ENCODE measurements at regions not wholly inside any gene's neighbourhood (a gene's known extent, or its start where the extent isn't known, plus 50 kb on each side); places are given as distances from the start of the nearest gene placed in this dataset.
"Not testable (repeated sequence)": the region's sequence is repeated elsewhere in the genome, so short reads cannot be mapped to it uniquely, and the experiment has no call there.

DNA sequence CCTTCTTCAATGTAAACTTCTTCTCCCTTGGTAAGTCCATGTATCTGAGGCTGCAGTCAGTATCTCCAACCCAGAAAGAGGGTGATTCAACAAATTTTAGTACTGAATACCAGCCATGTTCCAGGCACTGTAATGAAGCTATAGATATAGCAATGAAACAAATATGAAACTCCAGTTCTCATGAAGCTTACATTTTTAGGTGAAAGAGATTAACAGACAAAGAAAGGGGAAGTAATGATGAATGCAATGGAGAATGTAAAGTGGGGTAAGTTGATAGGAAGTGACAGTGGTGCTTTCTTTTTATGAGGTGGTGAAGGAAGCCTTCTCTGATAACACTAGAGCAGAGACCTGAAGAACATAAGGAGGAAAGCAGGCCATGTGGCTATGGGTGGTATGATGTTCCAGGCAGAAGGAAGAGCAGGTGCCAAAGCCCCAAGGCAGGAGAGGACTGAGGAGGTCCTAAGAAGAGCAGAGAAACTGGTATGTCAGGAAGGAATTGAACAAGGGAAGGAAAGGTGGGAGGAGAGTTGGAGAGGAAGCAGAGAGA lies 143.6 kb downstream of the TFAP2B start:
- DNase-seq = no peak

DNA sequence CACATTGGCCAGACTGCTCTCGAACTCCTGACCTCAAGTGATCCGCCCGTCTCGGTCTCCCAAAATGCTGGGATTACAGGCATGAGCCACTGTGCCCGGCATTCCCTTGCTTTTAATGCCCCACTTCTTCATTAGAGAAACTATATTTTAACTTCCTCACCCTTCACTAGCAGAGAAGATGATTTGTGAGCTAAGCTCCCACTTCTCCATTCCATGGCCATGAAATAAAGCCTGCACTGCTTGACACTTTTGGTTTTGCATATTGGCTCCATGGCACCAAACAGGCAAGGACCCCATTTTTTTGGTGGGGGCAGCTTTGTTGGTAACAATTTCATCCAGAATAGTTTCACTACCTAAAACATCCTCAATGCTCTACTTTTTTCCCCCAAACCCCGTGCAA lies 145.3 kb downstream of the TFAP2B start:
- DNase-seq = no peak

DNA sequence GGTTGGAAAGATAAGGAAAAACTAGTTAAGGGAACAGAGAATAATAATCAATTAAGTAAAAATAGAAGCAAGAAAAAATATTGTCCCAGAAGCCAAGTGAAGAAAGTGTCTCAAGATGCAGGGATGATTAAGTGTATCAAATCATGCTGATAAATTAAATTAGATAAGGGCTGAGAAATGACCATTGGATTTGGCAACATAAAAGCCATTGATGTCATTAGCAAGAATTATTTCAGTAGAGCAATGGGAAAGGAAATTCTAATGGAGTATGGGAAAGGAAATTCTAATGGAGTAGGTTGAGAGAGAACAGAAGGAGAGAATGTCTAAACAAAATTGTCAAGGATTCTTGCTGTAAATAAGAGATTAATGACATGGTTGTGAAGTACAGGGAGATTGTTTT lies 146.8 kb downstream of the TFAP2B start:
- no peak for DNase-seq

DNA sequence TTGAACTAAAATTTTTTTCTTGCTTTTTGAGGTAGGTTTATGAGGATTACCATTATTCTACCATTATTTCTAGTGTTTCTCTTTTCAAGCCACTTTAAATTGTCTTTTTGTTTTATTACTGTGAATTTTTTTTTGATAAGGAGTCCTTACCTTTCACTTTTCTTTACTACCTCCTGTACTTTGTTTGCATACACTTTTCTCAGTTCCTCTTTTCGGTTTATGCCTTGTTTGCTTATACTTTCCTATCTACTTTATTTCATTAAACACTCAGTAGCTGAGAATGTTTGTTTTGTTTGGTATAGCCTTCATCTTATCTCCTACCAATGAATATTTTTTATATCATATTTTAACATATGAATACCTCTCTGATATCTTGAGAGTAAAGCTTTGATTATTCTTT lies 147.9 kb downstream of the TFAP2B start:
- no peak for DNase-seq

DNA sequence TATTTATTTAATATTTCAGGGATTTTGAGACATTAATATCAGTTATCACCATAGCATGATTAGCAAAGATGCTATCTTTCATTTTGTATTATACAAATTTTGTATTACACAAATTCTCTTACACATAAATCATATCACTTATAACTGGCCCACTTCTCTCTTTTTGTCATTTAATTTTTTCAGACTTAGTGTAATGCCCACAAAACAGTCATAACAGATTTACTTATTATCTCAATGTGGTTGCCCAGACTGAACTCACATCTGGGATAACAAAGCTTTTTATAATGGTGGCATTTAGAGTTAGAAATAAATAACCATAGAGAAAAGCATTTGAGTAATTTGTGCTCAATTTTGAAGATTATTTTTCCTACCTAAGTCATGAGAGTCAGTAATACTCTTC lies 148.3 kb downstream of the TFAP2B start:
- no peak for DNase-seq

DNA sequence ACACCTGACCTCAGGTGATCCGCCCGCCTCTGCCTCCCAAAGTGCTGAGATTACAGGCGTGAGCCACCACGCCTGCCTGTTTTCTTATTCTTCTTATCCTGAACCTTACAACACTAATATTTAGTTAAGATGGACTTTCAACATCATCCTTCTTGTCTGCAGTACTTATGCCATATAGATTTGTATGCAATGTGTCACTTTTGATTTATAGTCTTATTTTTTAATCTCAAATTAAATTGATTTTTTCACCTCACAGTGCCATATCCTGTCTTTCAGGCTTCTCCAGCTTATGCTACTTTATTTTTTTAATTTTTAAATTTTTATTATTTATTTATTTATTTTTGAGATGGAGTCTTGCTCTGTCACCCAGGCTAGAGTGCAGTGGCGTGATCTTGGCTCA lies 149.6 kb downstream of the TFAP2B start:
- DNase-seq = not testable (repeated sequence)

DNA sequence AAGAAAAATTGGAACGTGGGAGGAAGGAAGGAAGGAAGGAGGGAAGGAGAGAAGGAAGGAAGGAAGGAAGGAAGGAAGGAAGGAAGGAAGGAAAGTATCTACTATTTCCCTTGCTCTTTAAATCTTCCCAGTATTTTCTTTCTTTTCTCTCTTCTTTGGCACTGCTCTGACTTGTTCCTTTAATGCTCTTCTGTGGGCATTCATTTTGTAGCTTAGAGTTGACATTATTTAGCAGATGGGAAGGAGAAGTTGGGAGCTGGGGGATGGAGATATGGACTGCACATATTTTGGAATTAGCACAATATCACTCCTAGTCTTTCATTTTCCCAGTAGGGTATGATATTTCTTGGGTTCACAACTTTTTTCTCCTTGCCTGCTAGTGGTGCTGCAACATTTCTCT lies 152.2 kb downstream of the TFAP2B start:
- no peak for DNase-seq

DNA sequence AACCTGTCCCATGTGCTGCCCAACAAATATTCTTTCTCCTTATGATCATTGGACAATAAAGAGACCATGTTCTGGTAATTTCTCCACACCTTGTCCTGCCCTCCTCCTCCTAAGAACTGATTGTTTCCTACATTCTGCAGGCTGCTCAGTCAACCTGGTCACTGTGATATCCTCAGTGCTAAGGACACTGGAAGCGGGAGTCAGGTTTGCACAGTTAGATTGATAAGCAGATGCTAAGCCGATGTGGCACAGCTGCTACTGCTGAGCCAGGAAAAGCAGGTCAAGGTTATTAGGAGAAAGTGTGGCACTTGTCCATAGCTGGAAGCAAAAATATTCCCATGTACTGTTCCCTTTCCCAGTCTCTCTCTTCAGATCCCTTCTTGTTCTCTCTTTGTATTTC lies 154.8 kb downstream of the TFAP2B start:
- no peak for DNase-seq

DNA sequence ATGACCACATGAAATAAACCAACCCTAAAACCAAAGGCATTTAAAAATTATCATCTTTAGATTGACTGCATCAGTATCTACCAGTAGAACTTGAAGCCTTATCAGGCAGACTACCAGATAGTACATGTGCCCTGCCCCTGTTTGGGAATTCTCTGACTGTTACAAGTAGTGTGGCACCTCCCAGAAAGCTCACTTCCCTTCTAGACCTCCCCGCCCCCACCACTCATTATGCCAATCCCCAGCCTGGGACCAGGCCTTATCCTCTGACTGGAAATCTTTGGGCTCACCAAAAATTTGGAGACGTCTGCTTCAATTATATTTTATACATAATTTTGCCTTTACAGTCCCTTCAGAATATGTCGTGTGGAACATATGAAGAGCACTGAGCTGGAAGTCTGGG lies 155.6 kb downstream of the TFAP2B start:
- no peak for DNase-seq

DNA sequence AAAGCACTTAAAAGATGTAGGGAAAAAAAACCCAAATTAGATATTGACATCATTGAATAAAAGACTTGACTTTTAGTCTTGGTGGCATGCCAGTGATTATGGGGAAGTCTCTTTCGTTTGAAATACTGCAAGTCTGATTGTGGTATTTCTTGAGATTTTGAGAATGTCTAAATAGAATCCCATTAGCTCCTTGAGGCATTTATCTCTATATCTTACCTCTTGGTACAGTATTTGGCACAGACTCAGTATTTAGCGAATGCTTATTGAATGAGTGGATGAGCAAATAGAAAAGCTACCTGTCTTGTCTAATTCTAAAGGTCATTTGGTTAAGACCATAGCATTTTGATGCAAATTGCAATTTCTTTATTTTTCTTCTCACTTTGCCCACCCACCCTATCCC lies 156.5 kb downstream of the TFAP2B start:
- no peak for DNase-seq

DNA sequence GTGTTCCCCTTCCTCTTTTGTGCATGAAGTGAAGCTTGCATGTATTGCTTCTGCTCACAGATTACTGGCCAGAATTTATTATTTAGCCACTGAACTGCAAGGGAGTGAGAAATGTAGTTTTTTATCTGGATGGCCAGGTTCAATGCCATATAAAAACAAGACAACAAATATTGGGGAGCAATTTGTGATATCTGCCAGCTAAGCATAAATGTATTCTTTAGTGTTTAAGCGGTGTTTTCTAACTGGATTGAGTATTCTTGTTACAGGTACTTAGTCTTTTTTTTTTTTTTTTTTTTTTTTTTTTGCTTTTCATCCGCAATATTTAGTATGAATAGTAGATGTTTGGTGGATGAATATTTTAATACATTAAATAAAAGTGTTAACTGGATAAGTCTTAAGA lies 158.2 kb downstream of the TFAP2B start:
- no peak for DNase-seq

DNA sequence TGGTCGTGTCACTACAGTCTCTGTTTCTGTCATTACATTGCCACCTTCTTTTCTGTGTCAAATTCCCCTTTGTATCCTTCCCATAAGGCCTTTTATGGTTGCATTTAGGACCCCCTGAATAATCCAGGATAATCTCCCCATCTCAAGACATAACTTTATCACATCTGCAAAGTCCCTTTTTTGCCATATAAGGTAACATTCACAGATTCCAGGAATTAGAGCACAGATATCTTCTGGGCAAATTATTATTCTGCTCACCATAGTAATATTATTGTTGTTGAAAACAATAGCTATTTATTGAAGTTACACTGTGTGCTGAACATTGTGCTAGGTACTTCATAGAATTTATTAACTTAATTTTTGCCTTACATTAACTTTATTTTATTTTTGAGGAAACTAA lies 159.1 kb downstream of the TFAP2B start:
- DNase-seq = no peak

DNA sequence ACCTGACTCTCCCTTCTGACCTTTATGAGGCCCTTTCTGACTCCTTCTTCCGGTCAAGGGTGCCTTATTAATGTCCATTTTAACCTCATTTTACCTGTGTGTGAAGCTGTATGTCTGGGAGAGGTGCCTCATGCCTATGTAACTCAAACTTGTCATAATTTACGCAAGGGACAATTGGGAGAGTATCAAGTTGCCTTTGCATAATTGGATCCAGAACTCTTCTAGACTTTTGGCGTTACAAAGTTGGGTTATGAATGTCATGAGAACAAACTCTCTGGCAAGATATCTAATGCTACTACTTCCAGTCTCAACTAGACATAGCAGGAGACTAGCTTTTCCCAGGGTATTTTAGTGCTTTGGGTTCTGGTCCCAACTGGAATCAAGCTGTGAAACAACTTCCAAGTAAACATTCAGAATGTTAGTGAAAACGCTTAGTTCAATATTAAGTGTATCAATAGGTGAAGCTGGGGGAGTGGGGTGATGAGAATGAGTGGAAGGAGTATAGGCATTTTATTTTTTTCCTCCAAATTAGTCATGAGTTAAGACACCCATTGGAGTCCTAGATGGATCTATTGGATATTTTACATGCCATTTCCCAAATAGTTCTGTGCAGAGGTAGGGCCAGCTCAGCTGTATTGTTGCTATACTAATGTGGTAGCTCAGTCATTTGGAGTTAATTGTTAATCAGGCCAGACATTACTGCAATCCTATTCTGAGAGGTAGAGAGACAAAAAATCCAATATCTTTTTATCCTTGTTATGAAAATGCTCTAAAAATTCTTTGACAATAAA lies 159.9 kb downstream of the TFAP2B start:
- no peak for DNase-seq

DNA sequence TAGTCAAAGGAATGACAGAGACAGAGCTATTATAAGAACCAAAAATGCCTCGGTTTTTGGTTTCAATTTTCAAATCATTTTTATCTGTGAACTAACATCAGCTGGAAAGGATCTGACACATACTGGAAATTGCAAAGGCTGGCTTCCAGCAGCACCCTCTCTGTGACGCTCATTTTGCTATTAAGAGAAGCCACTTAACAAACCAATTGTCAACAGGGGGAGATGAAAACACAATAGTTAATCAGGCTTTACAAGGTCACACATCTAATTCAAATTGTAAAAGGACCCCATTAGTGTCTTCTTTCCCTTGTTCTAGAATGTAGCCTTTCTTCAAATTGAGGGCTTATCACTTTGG lies 160.5 kb downstream of the TFAP2B start:
- DNase-seq = no peak

DNA sequence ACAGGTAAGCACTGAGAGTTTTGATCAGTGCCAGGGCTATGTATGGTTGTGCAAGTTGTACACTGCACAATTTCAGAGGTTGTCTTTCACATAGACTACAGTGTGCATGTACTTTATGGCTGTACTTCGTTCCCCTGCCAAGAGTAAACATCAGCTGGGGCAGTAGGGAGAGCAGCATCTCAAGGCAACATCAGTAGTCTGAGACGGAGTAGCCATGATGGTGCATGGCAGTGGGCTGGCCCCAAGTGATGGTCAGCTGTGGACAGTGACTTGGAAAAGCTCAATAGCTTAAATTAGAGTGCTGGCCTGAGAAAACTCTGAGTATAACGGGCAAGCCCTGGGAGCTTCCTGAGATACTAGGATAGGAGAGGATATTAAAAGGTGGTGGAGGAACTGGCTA lies 165.5 kb downstream of the TFAP2B start:
- no peak for DNase-seq

DNA sequence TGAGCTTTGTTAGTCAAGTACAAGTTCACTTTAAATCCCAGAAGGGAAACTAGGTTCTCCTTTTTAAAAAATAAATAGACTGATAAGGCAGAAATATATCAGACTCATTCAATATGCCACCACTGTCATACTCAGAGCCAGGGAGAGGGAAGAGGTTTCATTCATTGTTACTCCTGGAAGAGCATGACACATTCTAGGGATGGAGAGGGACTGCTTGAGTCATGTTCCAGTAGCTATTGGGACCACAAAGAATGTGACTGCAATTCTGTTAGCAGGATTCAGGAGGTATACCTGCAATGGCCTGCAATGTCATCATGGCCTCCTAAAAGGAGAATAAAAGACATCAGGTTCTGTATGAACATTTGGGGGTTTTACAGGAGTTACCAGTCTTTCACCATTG lies 167.6 kb downstream of the TFAP2B start:
- no peak for DNase-seq

DNA sequence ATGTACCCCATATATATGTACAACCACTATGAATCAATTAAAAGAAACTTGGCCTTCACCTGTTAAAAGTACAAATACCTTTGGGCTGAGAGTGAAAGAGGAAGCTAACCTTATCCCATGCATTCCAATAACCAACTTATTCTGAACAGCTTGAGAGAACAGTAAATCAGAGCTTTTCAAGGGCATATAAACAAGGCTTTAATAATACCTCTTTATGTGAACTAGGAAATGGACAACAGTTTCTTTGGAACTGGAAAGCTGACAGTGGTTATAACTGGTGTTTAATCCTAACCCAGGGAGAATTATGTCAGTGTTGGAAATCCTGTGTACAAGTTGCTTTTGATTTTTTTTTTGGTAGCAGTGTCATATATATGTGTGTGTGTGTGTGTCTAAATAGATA lies 170.5 kb downstream of the TFAP2B start:
- DNase-seq = no peak

DNA sequence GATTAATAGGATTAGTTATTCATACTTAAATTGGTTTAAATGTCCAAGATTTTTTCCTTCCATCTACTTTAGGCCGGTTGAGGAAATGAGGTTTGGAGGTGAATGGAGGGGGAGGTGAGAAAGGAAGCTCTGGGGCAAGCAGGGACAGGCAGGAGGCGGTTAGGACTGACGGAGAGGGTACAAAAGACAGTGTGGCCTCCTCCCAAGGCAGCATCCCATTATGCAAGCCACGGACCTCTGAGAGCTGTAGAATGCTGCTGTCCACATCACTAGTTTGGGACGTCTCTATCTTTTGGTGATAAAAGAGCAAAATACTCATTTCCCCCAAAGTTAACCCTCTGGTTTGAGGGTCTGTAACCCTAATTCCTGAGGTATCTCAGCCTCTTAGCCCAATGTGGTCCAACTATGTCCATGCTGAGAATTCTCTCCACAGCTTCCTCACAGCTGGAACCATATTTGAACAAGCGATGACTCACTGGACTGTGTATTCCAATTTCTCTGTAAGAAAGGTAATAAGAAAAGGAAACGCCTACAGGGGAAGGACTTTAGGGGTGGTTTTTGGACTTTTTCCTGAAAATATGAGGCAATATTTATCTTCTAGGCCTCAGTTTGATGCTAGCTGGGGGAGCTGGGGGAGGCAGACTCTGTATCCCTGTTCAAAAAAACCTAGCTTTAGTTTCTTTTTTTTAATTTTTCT lies 172.2 kb downstream of the TFAP2B start:
- DNase-seq = no peak

DNA sequence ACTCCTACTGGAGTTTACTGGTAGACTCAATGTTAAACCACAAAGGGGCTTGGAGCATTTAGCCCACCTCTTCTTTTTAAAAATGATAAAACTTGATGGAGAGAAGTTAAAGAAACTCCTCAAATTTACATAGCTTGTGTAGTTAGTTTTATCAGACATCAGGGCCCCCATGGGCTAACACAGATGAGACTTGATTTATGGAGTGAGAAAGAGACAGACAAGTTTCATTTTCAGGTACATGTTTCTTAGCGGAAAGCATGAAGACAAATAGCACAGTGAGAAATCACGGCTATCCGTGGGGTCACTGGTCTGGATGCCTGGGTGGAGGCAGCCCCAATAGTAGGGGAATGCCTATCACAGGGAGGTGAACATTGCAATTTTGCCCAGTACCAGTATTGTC lies 173.6 kb downstream of the TFAP2B start:
- DNase-seq = no peak

DNA sequence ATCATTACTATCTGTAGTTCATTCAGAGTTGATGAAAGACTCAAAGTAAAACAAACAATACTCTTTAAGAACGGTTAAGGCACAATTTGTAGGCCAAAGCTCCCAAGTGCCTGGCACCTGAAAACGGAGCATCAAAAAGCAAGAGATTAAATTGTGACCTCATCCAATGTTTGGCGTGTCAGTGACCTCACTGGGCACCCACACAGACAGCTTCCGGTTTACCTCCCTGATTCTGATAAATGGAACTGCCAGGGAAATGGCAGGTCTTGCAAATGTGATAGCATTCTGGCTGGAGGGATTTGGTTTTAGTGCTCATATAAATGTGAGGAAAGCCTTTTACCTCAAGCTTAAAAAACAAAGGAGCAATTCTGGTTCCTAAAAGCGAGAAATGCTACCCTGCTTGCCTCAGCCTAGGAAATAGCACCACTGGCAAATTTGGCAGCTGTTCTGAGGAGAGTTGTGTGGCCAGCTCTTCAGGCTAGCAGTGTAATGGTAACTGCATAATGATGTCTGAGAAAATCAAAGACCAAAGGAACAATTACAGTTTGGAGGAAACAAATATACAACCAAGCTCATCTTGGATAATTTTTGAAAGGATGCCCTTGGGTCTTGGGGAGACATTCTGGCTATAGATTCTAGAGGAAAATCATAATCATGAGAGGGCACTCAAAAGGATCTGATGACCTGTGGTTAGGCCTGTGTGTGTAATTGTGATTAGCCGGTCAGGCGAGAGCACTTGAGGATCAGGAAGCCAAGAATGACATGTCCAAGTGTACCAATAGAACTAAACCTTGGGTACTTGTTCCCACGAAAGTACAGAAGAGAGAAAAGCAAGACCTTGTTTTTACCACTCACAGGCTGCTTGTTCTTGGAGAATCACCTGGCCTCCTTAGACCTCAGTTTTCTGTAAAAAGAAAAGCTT lies 174.3 kb downstream of the TFAP2B start:
- no peak for DNase-seq

DNA sequence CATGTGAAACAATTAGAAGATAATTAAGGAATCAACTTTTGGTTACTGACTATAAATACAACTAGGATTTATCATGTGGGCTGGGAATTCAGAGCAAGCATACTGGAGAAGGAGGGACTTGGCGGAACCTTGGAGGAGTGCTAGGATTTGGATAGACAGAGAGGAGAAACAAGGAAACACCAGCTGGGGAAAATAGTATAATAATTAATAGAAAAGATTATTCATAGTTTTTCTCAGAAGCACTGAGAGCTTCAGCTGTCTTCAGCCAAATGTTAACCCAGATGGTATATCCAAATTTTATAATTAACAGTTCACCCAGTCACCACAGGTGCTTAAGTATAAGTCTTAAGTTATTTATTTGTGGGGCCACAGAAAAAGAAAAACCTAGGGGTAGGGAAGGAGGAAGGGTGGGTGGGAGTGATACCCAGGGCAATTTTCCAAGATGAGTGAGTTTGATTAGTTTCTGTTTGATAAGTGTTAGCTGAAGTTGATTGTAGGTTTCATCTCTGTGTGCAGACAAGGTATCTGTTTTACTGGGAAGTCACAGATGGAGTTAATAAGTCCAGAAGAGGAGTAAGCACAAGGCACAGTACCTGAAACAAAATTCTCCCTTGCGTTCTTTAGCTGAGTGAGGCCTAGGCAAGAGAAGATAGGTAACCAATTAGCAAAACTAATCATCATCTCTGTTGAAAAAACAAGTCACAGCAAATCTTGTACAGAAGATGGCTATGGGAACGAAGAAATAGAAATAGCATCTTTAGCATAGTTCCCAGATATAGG lies 175.5 kb downstream of the TFAP2B start:
- no peak for DNase-seq

DNA sequence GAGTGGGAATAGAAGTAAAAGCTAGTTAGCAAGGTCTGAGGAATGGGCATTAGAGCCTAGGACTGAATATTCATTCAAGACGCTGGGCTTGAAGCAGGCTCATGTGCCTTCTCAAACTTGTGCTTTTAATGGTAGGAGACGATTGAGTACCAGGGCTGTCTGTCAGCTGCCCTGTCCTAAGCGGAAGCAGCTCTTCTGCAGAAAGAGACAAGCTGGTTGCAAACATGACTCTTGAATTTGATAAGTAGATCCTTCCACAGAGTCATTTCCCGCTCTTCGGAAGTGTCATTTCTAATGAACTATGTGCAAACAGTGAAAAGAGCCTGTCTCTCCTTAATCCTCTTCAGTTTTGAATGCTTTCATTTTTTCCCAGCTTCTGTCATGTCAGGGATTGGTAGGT lies 176.4 kb downstream of the TFAP2B start:
- no peak for DNase-seq

DNA sequence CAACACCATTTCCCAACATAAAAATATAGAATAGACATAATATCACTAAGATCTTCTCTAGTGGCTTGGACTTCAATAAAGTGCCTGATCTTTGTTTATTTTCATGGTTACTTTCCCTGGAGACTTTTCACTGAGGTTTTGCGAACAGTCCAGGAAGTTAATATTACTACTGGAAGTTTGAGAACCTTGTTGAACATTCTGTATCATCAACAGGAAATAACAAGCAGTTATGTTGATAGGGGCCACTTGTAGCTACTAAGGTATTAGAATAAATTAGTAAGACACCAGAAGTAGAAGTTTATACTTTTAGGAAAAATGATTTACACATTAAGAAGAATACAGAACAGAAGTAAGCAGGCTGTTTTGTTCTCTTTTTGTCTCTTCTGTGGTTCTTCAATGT lies 180.2 kb downstream of the TFAP2B start:
- no peak for DNase-seq

Measured in NCI-H2171 (cell line).